ENCODE measurements at regions not wholly inside any gene's neighbourhood (a gene's known extent, or its start where the extent isn't known, plus 50 kb on each side); places are given as distances from the start of the nearest gene placed in this dataset.
"Not testable (repeated sequence)": the region's sequence is repeated elsewhere in the genome, so short reads cannot be mapped to it uniquely, and the experiment has no call there.

GRCh38 chr14:82987502-82988124 is 1454.0 kb upstream of the SEL1L start:
- TF ChIP-seq CTCF (IDR thresholded peaks at IDR 0.05) = no peak
- no peaks in the 10 kb centered on the region for H3K4me1 ChIP-seq
- no peak overlapping the region for H3K4me3 ChIP-seq
- H3K27ac ChIP-seq = no peak overlapping the region
- H3K9me3 ChIP-seq = no peaks in the 10 kb centered on the region
- ATAC-seq (no peak), DNase-seq (no peak)
- intact Hi-C loops (cut with DNase I) = no loop called here
- H3K27me3 ChIP-seq = no peaks in the 10 kb centered on the region
- no peaks in the 10 kb centered on the region for H3K36me3 ChIP-seq

DNA sequence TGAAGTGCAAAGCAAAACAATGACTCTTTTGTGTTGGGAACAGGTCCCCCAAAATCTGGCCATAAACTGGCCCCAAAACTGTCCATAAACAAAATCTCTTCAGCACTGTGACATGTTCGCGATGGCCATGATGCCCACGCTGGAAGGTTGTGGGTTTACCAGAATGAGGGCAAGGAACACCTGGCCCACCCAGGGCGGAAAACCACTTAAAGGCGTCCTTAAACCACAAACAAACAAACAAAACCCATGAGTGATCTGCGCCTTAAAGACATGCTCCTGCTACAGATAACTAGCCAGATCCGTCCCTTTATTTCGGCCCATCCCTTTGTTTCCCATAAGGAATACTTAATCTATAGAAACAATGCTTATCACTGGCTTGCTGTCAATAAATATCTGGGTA is 1460.9 kb upstream of the SEL1L start:
- H3K36me3 ChIP-seq; H3K27me3 ChIP-seq; H3K9me3 ChIP-seq; intact Hi-C loops (cut with DNase I); ATAC-seq; DNase-seq; H3K4me1 ChIP-seq; H3K27ac ChIP-seq; H3K4me3 ChIP-seq: not testable (repeated sequence)

- DNase-seq (no peak), ATAC-seq (peak; percentile 25)
- no peak overlapping the region for H3K27ac ChIP-seq
- TF ChIP-seq CTCF (IDR thresholded peaks at IDR 0.05) = peak; percentile 21
- no peaks in the 10 kb centered on the region for H3K4me1 ChIP-seq
- intact Hi-C loops (cut with DNase I) = no loop called here
- no peaks in the 10 kb centered on the region for H3K36me3 ChIP-seq
- no peaks in the 10 kb centered on the region for H3K9me3 ChIP-seq
- no peak overlapping the region for H3K4me3 ChIP-seq
- no peaks in the 10 kb centered on the region for H3K27me3 ChIP-seq
Observed at GRCh38 chr14:82999802-83000201, 1466.1 kb upstream of the SEL1L start.

GRCh38 chr14:83004456-83005006 is 1470.9 kb upstream of the SEL1L start:
- intact Hi-C loops (cut with DNase I) = no loop called here

DNA sequence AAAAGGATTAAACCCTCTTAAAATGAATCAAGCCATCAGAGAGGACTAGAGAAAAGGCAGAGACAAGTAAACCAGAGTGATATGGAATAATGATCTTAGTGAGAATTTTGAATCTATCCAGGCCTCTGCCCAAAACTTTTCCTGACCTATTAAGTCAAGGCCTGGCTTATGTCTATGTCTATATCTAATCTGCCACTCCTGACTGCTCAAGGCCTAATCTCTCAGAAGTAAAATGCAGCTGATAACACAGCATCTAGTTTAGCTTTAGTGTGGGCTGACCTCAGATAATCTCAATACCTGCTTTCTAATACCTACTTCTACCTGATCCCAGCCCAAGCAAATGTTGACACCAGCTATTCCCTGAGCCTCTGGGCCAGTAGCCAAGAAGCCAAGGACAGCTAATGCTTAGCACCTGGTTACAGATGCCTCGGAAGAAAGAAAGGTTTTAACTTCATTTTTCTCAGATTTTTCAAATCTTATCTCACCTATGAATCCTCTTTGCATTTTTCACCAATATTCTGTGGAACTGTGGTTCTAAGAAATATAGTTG is 1472.5 kb upstream of the SEL1L start:
- peak; percentile 53 for ATAC-seq
- no peaks in the 10 kb centered on the region for H3K36me3 ChIP-seq
- DNase-seq = no peak
- no peaks in the 10 kb centered on the region for H3K9me3 ChIP-seq
- no peaks in the 10 kb centered on the region for H3K27me3 ChIP-seq
- intact Hi-C loops (cut with DNase I) = no loop called here
- TF ChIP-seq CTCF (IDR thresholded peaks at IDR 0.05) = no peak
- no peak overlapping the region for H3K4me3 ChIP-seq
- H3K4me1 ChIP-seq = no peaks in the 10 kb centered on the region
- no peak overlapping the region for H3K27ac ChIP-seq

More at GRCh38 chr14:83004456-83005006, 1470.9 kb upstream of the SEL1L start:
- no peak for DNase-seq
- Histone ChIP-seq H3K9me3 (no peaks in the 10 kb centered on the region), H3K4me3 (no peak overlapping the region), H3K4me1 (no peaks in the 10 kb centered on the region), H3K27ac (no peak overlapping the region), H3K36me3 (no peaks in the 10 kb centered on the region), H3K27me3 (no peaks in the 10 kb centered on the region)
- no peak for ATAC-seq
- no peak for TF ChIP-seq CTCF (IDR thresholded peaks at IDR 0.05)

- intact Hi-C loops (cut with DNase I); H3K36me3 ChIP-seq; ATAC-seq; H3K9me3 ChIP-seq; H3K27me3 ChIP-seq; H3K4me1 ChIP-seq; H3K27ac ChIP-seq; DNase-seq; H3K4me3 ChIP-seq: not testable (repeated sequence)
Observed at GRCh38 chr14:83007052-83007451, 1473.4 kb upstream of the SEL1L start.
